ENCODE measurements at regions not wholly inside any gene's neighbourhood (a gene's known extent, or its start where the extent isn't known, plus 50 kb on each side); places are given as distances from the start of the nearest gene placed in this dataset.

GRCh38 chr2:235271936-235272335 lies 221.9 kb upstream of the AGAP1 start:
- TF ChIP-seq POLR2A (IDR thresholded peaks at IDR 0.05; ENCODE audit: low read depth, low read length) = no peak
- no peak for TF ChIP-seq POLR2AphosphoS5 (IDR thresholded peaks at IDR 0.05; ENCODE audit: low read depth, low read length)
- no peak for TF ChIP-seq SPI1 (IDR thresholded peaks at IDR 0.05; ENCODE audit: low read depth, low read length)

Measured in GM12891 (cell line).